ENCODE measurements at regions not wholly inside any gene's neighbourhood (a gene's known extent, or its start where the extent isn't known, plus 50 kb on each side); places are given as distances from the start of the nearest gene placed in this dataset.

GRCh38 chr4:103928370-103928769, 208.6 kb upstream of the TACR3 start:
- no peak overlapping the region for H3K4me3 Mint-ChIP-seq
- intact Hi-C loops (cut with DNase I, micrococcal nuclease) = no loop called here
- ChIA-PET CTCF (no interaction called here), POLR2A (no interaction called here)
- H3K27ac ChIP-seq (ENCODE audit: low read depth in 1 of 2, low read length in 2 of 2) = no peak overlapping the region
- H3K4me3 ChIP-seq (ENCODE audit: low read length) = no peak overlapping the region
- no peaks in the 10 kb centered on the region for H3K36me3 ChIP-seq (ENCODE audit: insufficient read depth, low read length)
- no peaks in the 10 kb centered on the region for H3K36me3 Mint-ChIP-seq (ENCODE audit: low read depth)
- no peaks in the 10 kb centered on the region for H3K4me1 ChIP-seq (ENCODE audit: insufficient read depth, low read length)
- no peak for ATAC-seq (ENCODE audit: poor library complexity)
- H3K27me3 Mint-ChIP-seq = no peaks in the 10 kb centered on the region
- no peaks in the 10 kb centered on the region for H3K9me3 Mint-ChIP-seq
- H3K27ac Mint-ChIP-seq = no peak overlapping the region
- no peaks in the 10 kb centered on the region for H3K4me1 Mint-ChIP-seq (ENCODE audit: low read depth)
- no peak for DNase-seq
- H3K9me3 ChIP-seq (ENCODE audit: control insufficient read depth in 1 of 2, insufficient read depth in 1 of 2, low read length in 2 of 2) = no peaks in the 10 kb centered on the region
- TF ChIP-seq, protein P1, sequence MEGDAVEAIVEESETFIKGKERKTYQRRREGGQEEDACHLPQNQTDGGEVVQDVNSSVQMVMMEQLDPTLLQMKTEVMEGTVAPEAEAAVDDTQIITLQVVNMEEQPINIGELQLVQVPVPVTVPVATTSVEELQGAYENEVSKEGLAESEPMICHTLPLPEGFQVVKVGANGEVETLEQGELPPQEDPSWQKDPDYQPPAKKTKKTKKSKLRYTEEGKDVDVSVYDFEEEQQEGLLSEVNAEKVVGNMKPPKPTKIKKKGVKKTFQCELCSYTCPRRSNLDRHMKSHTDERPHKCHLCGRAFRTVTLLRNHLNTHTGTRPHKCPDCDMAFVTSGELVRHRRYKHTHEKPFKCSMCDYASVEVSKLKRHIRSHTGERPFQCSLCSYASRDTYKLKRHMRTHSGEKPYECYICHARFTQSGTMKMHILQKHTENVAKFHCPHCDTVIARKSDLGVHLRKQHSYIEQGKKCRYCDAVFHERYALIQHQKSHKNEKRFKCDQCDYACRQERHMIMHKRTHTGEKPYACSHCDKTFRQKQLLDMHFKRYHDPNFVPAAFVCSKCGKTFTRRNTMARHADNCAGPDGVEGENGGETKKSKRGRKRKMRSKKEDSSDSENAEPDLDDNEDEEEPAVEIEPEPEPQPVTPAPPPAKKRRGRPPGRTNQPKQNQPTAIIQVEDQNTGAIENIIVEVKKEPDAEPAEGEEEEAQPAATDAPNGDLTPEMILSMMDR (IDR thresholded peaks at IDR 0.05) = no peak
- no peaks in the 10 kb centered on the region for H3K27me3 ChIP-seq (ENCODE audit: control insufficient read depth in 1 of 2, insufficient read depth in 2 of 2, low read length in 2 of 2)

DNA sequence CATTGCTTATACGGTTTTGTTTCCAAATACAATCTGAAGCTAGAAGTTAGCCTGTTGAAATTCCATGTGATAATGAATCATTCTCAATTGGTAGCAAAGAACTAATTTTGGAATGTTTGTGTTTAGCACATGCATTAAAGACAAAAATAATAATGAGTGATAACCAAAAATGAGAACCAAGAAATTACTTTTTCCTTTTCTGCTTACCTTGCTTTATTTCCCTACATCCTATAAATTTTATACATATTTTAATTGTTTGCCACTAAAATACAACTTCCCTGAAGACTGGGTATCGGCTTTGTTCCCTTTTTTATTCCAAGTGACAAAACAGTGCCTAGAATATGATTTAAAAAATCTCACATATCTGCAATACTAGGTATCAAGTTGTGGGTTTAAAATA, 203.8 kb upstream of the TACR3 start:
- ATAC-seq (ENCODE audit: poor library complexity) = no peak
- ChIA-PET CTCF (no interaction called here), POLR2A (no interaction called here)

GRCh38 chr4:103918214-103918613, 198.4 kb upstream of the TACR3 start:
- Histone ChIP-seq H3K36me3 (ENCODE audit: insufficient read depth, low read length) (no peaks in the 10 kb centered on the region), H3K4me1 (ENCODE audit: insufficient read depth, low read length) (no peaks in the 10 kb centered on the region), H3K27ac (ENCODE audit: low read depth in 1 of 2, low read length in 2 of 2) (no peak overlapping the region), H3K27me3 (ENCODE audit: control insufficient read depth in 1 of 2, insufficient read depth in 2 of 2, low read length in 2 of 2) (no peaks in the 10 kb centered on the region), H3K9me3 (ENCODE audit: control insufficient read depth in 1 of 2, insufficient read depth in 1 of 2, low read length in 2 of 2) (no peaks in the 10 kb centered on the region), H3K4me3 (ENCODE audit: low read length) (no peak overlapping the region)
- Mint-ChIP-seq H3K36me3 (ENCODE audit: low read depth) (no peaks in the 10 kb centered on the region), H3K9me3 (no peaks in the 10 kb centered on the region), H3K27me3 (no peaks in the 10 kb centered on the region), H3K4me3 (no peak overlapping the region), H3K27ac (no peak overlapping the region), H3K4me1 (ENCODE audit: low read depth) (no peaks in the 10 kb centered on the region)
- intact Hi-C loops (cut with DNase I, micrococcal nuclease) = no loop called here
- TF ChIP-seq, protein P1 (IDR thresholded peaks at IDR 0.05) = no peak
- POLR2A ChIA-PET = no interaction called here
- CTCF ChIA-PET = no interaction called here
- ATAC-seq (ENCODE audit: poor library complexity) (no peak), DNase-seq (no peak)

More for the DNA sequence above, 203.8 kb upstream of the TACR3 start:
- Mint-ChIP-seq H3K27me3 (no peaks in the 10 kb centered on the region), H3K4me3 (no peak overlapping the region), H3K4me1 (ENCODE audit: low read depth) (no peaks in the 10 kb centered on the region), H3K27ac (no peak overlapping the region), H3K9me3 (no peaks in the 10 kb centered on the region), H3K36me3 (ENCODE audit: low read depth) (no peaks in the 10 kb centered on the region)
- no peak for DNase-seq
- TF ChIP-seq, protein P1 (IDR thresholded peaks at IDR 0.05) = no peak
- H3K4me1 ChIP-seq (ENCODE audit: insufficient read depth, low read length) = no peaks in the 10 kb centered on the region
- no peak overlapping the region for H3K4me3 ChIP-seq (ENCODE audit: low read length)
- no peaks in the 10 kb centered on the region for H3K27me3 ChIP-seq (ENCODE audit: control insufficient read depth in 1 of 2, insufficient read depth in 2 of 2, low read length in 2 of 2)
- H3K36me3 ChIP-seq (ENCODE audit: insufficient read depth, low read length) = no peaks in the 10 kb centered on the region
- no peaks in the 10 kb centered on the region for H3K9me3 ChIP-seq (ENCODE audit: control insufficient read depth in 1 of 2, insufficient read depth in 1 of 2, low read length in 2 of 2)
- intact Hi-C loops (cut with DNase I, micrococcal nuclease) = no loop called here
- no peak overlapping the region for H3K27ac ChIP-seq (ENCODE audit: low read depth in 1 of 2, low read length in 2 of 2)

All from CD4-positive, alpha-beta T cell (primary cell).